HUDEP-2 (cell line): ENCODE measurements at regions not wholly inside any gene's neighbourhood (a gene's known extent, or its start where the extent isn't known, plus 50 kb on each side); places are given as distances from the start of the nearest gene placed in this dataset.

ENCODE experiments used
- DNase-seq, 76 experiments: peaks; one replicate each; lab custom pipeline; 2025; ENCODE audit not compliant: unreplicated experiment in 76 of 76; lab: John Stamatoyannopoulos, UW

DNA sequence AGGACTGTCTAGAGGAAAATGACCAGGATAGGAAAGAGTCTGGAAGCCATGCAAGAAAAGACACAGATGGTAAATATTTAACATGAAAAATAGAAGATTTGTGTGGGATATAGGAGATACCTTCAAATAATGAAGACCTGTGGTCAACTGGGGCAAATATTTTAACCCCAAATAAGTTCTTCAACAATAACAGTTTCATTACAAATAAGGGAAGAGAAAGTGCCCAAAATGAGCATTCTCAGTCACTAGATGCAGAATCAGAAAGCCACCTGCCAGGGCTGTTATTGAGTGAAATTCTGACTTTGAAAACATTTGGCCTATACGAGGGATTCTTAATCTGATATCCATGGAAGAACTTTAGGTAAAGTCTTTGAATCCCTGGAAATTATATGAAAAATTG lies 231.2 kb upstream of the PLEKHG7 start:
- DNase-seq, result no peak

GRCh38 chr12:92470608-92471021 lies 232.2 kb upstream of the PLEKHG7 start:
- no peak for DNase-seq

- no peak for DNase-seq
Observed at GRCh38 chr12:92469837-92470236, 233.0 kb upstream of the PLEKHG7 start.

- DNase-seq, result peak in 4 of 76 experiments; percentile 5 to 38 (median 19)
Observed at GRCh38 chr12:92468358-92469020, 234.3 kb upstream of the PLEKHG7 start.

GRCh38 chr12:92467886-92468285 lies 234.9 kb upstream of the PLEKHG7 start:
- peak in 36 of 76 experiments; percentile 1 to 48 (median 13) for DNase-seq

GRCh38 chr12:92466391-92467305 lies 236.1 kb upstream of the PLEKHG7 start:
- no peak for DNase-seq

GRCh38 chr12:92465786-92466295 lies 236.9 kb upstream of the PLEKHG7 start:
- no peak for DNase-seq

GRCh38 chr12:92464911-92465310 lies 237.9 kb upstream of the PLEKHG7 start:
- no peak for DNase-seq

GRCh38 chr12:92463171-92463570 lies 239.6 kb upstream of the PLEKHG7 start:
- no peak for DNase-seq

GRCh38 chr12:92462527-92462926 lies 240.3 kb upstream of the PLEKHG7 start:
- DNase-seq, result no peak

- DNase-seq, result peak in 3 of 76 experiments; percentile 6 to 16 (median 8)
Observed at GRCh38 chr12:92462049-92462448, 240.7 kb upstream of the PLEKHG7 start.

DNA sequence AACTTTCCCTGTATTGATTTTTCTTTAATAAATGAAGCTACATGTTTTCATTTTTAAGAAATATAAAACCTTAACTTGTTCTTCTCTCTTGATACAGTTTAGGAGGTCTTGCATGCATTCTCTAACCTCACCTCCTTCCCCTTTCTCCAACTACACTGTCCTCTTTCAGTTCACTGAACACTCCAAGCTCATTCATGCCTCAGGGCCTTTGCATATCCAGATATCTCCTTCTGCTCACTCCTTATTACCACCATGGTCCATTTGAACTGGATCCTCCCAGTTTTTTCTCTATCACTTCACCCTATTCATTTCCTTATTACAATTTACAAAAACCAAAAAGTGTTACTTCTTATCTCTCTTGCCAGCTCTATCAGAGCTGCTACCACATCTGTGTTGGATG lies 242.9 kb upstream of the PLEKHG7 start:
- DNase-seq, result no peak

- no peak for DNase-seq
Observed at GRCh38 chr12:92458996-92459395, 243.8 kb upstream of the PLEKHG7 start.

- DNase-seq, result no peak
Observed at GRCh38 chr12:92457458-92458180, 245.2 kb upstream of the PLEKHG7 start.

- DNase-seq, result no peak
Observed at GRCh38 chr12:92452763-92453162, 250.0 kb upstream of the PLEKHG7 start.

- DNase-seq, result no peak
Observed at GRCh38 chr12:92446083-92446460, 256.7 kb upstream of the PLEKHG7 start.

DNA sequence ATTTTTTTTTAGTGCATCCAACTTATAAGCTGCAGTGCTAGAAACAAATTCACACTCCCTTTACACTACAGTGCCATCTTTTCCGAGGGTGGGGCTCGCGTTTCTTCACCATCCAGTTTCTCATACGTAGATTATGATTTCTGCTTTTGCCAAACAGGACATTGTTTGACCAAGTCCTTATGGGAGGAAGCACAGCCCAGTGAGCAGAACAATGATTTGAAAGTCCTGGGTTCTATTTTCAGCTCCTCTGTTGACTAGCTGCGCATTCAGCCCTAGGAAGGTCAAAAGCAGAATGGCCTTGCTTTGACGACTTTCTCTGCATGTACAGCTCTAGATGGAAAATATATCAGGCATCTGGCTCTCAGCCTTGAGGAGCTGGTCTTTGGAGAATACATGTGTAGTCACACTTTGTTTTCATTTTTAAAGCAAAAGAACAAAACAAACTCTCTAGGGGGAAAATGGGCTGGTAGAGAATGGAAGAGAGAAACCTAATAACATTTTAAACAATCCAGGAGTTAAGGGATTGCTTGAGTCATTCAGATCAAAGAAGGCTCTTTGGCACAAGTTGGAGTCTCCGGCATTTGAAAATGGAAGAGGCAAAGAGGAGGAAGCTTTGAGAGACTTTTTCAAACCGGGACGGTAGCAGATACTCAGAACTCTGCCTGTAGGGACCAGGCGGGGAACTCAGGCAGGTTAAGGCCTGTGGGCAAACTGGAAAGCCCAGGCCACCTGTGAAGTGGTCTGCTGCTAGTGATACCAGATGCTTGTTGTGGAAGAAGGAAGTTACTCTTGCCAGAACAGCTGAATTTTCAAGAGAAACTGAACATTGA lies 257.3 kb upstream of the PLEKHG7 start:
- no peak for DNase-seq

DNA sequence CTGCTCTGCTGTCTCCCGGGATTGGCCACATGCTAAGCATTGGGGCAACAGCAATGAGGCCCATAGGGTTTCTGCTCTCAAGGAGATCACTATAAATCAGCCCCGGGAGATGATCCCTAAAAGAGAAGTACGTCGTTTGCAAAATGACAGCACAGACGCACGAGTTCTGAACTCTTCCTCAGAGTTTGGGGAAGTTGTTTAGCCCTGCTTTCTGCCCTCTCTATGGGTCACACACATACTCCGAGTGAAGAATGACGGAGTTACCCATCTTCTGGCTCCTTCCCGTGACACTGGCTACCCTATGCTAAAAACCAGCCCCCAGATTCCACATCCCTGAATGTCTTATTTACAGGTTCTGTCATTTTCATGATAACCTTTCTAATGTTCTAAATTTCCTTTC lies 258.0 kb upstream of the PLEKHG7 start:
- no peak for DNase-seq

DNA sequence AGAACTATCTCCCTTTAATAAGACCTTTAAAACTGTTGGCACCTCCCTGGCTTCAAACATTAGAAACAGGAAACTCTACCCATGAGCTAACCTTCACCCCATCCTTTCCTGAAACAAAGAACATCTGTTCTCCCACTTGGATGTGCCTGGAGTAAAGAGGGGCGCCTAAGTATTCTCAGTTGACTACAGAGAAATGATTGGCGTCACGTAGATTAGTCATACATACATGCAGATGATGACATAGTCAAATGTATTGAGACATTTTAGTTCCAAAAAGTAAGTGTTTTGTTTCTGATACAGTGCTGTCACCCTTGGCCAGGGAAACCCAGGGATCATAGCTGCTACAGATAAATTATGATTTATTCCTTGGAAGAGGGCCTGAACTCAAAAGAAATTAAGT lies 260.0 kb upstream of the PLEKHG7 start:
- no peak for DNase-seq

- no peak for DNase-seq
Observed at GRCh38 chr12:92440072-92440471, 262.7 kb upstream of the PLEKHG7 start.
